Esophagus squamous epithelium (tissue), 5 donors: ENCODE measurements at regions not wholly inside any gene's neighbourhood (a gene's known extent, or its start where the extent isn't known, plus 50 kb on each side); places are given as distances from the start of the nearest gene placed in this dataset.
A peak's percentile ranks its signal among the peaks of the same experiment; 100 is the strongest.
"Not testable (repeated sequence)": the region's sequence is repeated elsewhere in the genome, so short reads cannot be mapped to it uniquely, and the experiment has no call there.

ENCODE experiments used
- DNase-seq: peaks from one replicate; lab custom pipeline; 2025; lab: John Stamatoyannopoulos, UW
- H3K27ac ChIP-seq, 4 donors: fragments of 200-600 bp; sonication (generic); one replicate each; pipeline ENCODE4 v1.5.1; 2016 to 2019; ENCODE audit warnings: mild to moderate bottlenecking in 1 of 4
- H3K27me3 ChIP-seq, 4 donors: fragments of 200-600 bp; sonication (generic); 1 replicate in 3 of 4; 2 replicates in 1 of 4; pipeline versions ENCODE4 v1.5.1 to v1.6.0; 2017 to 2021; ENCODE audit warnings: antibody characterized with exemption in 1 of 4
- H3K36me3 ChIP-seq, 3 donors: fragments of 200-600 bp; sonication (generic); one replicate each; pipeline ENCODE4 v1.5.1; 2016 to 2019
- H3K4me1 ChIP-seq, 3 donors: fragments of 200-600 bp; sonication (generic); one replicate each; pipeline ENCODE4 v1.5.1; 2017 to 2019
- H3K4me3 ChIP-seq, 4 donors: fragments of 200-600 bp; sonication (generic); 1 replicate in 3 of 4; 2 replicates in 1 of 4; pipeline ENCODE4 v1.5.1; 2016 to 2019; ENCODE audit warnings: mild to moderate bottlenecking in 2 of 4, moderate library complexity in 1 of 4
- H3K9me3 ChIP-seq, 3 donors: fragments of 200-600 bp; sonication (generic); one replicate each; pipeline ENCODE4 v1.5.1; 2016 to 2019
- POLR2A ChIP-seq, 4 donors: fragments of 450-650 bp; IDR thresholded peaks; one replicate each; pipeline ENCODE4 v1.6.1; 2017; ENCODE audit warnings: antibody characterized with exemption in 4 of 4, mild to moderate bottlenecking in 4 of 4, moderate library complexity in 3 of 4
- WGBS, 2 donors: methylation state at CpG; one replicate each; pipeline ENCODE4 v1.1.5; 2018; 5-methylcytosine and 5-hydroxymethylcytosine counted together
- intact Hi-C: fragments of 100-400 bp; cut with DNase I; formaldehyde crosslinking; loops from one replicate; pipeline ENCODE4 v1.15.0; 2022
- TF ChIP-seq, protein P1 (sequence below), 6 experiments: fragments of 450-650 bp in 4 of 6; fragments of 200-600 bp in 2 of 6; sonication (generic) in 2 of 6; IDR thresholded peaks; one replicate each; pipeline ENCODE4 v1.5.1; 2016 to 2019; ENCODE audit warnings: antibody characterized with exemption in 6 of 6, mild to moderate bottlenecking in 4 of 6, moderate library complexity in 4 of 6
- donor health status: DM: yes; HTN: yes; CAD: no.

GRCh38 chr3:13233487-13234485 is 160.6 kb upstream of the IQSEC1 start:
- intact Hi-C loops: no loop called here
- 47 to 58% methylated on average over 11 to 13 of the region's 18 CpGs for WGBS, 2 donors
- Histone ChIP-seq H3K27ac (no peak overlapping the region), H3K4me3 (no peak overlapping the region), H3K27me3 (peaks cover 0 to 49% (median 0%) of the 10 kb centered on the region in 4 donors), H3K4me1 (peaks cover 0 to 14% (median 14%) of the 10 kb centered on the region in 3 donors), H3K36me3 (no peaks in the 10 kb centered on the region), H3K9me3 (no peaks in the 10 kb centered on the region)
- no peak for TF ChIP-seq POLR2A (IDR thresholded peaks at IDR 0.05)
- TF ChIP-seq, protein P1, sequence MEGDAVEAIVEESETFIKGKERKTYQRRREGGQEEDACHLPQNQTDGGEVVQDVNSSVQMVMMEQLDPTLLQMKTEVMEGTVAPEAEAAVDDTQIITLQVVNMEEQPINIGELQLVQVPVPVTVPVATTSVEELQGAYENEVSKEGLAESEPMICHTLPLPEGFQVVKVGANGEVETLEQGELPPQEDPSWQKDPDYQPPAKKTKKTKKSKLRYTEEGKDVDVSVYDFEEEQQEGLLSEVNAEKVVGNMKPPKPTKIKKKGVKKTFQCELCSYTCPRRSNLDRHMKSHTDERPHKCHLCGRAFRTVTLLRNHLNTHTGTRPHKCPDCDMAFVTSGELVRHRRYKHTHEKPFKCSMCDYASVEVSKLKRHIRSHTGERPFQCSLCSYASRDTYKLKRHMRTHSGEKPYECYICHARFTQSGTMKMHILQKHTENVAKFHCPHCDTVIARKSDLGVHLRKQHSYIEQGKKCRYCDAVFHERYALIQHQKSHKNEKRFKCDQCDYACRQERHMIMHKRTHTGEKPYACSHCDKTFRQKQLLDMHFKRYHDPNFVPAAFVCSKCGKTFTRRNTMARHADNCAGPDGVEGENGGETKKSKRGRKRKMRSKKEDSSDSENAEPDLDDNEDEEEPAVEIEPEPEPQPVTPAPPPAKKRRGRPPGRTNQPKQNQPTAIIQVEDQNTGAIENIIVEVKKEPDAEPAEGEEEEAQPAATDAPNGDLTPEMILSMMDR (IDR thresholded peaks at IDR 0.05): no peak
- DNase-seq: no peak

DNA sequence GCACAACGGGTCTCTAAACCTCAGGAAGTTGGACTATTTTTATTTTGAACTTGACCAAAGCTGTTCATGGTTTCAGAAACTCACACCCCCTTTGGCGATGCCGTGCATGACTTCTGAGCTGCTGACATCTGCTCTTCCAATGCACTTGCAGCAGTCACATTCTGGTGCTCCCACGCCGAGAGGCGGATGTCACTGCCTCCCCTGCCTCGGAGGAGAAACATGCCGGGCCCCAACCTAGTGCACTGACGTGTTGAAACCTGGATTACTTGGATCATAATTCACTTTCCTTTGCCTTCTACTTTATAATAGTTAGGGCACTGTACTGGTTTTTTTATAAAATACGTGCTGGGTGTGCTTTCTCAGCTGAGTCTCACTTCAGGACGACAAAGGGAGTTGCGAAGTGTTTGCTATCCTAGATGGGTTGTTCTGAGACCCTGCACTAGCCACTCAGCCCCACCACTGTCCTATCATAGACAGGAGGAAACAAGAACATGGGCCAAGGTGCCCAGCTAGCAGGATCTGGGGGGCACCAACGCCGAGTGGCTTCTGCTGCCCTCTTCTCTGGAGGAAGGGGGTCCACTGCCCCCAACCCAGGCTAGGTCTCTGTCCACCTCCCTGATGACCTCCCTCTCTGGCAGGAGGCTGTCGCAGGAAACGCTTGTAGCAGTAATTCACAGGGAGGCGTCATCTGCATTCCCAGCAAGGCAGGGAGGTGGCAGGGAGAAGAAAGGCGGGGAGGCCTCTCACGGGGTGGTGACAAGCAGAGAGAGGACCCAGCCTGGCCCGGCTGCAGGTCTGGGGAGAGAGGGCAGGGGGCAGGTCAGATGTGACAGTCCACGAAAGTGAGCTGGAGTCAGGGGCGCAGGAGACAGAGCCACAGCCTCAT is 158.8 kb upstream of the IQSEC1 start:
- no peak overlapping the region for H3K27ac ChIP-seq
- peaks cover 0 to 49% (median 0%) of the 10 kb centered on the region in 4 donors for H3K27me3 ChIP-seq
- H3K9me3 ChIP-seq: no peaks in the 10 kb centered on the region
- TF ChIP-seq, protein P1 (IDR thresholded peaks at IDR 0.05): no peak
- TF ChIP-seq POLR2A (IDR thresholded peaks at IDR 0.05): no peak
- H3K4me3 ChIP-seq: no peak overlapping the region
- no peak for DNase-seq
- intact Hi-C loops: no loop called here
- peaks cover 0 to 14% (median 14%) of the 10 kb centered on the region in 3 donors for H3K4me1 ChIP-seq
- WGBS, 2 donors: 31 to 51% methylated on average over 13 to 14 of the region's 22 CpGs
- H3K36me3 ChIP-seq: no peaks in the 10 kb centered on the region

DNA sequence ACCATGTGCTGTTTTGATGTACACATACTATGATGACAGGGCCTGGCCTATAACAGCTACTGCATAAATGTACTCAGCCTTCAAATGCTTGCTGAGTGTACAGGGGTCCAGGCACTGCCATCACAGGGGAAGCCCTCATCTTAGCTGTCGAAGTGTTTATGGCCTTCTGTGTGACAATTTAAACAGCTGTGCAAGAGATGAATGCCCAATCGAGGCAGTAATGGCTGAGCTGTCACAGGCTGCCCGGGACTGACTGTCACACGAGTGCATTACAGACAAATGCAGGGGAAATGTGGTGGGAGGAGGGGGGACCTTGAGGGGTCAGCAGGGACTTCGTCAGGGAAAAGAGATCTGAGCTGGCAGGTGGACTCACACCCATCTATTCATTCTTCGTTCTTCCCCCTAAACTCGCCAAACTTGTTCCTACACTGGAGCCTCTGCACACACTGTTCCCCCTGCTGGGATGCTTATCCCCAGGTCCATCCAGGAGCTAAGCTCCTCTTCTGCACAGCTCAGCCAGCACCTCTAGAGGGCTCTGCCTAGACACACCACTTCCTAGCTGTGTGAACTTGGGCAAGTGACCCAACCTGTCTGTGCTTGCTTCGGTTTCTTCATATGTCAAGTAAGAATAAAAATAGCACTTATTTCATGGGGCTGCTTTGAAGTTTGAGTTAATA is 156.2 kb upstream of the IQSEC1 start:
- no peak for DNase-seq
- Histone ChIP-seq H3K27me3 (peaks cover 0 to 23% (median 0%) of the 10 kb centered on the region in 4 donors), H3K36me3 (no peaks in the 10 kb centered on the region), H3K4me3 (no peak overlapping the region), H3K27ac (no peak overlapping the region), H3K9me3 (no peaks in the 10 kb centered on the region), H3K4me1 (peaks cover 0 to 7% (median 4%) of the 10 kb centered on the region in 3 donors)
- intact Hi-C loops: no loop called here
- TF ChIP-seq POLR2A (IDR thresholded peaks at IDR 0.05): no peak
- TF ChIP-seq, protein P1 (IDR thresholded peaks at IDR 0.05): peak in 5 of 6 experiments; percentile 14 to 74 (median 34)
- 32 to 45% methylated on average over 6 to 8 of the region's 8 CpGs for WGBS, 2 donors

DNA sequence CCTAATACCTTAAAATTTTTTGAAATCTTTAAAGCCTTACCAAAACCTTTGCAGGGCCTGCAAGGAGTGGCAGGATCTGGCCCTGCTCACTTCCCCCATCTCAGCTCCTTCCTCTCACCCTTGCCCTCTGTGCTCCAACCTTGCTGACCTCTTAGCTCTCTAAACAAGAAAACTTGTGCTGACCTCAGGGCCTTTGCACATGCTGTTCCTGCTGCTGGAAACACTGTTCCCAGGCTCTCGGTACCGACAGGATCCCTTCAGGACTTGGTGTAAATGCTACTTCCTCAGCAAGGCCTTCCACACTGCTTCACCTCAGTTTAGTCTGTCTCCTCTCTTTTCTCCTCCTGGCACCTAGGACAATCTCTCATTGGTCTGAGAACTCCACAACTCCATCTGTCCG is 155.4 kb upstream of the IQSEC1 start:
- TF ChIP-seq POLR2A (IDR thresholded peaks at IDR 0.05): no peak
- TF ChIP-seq, protein P1 (IDR thresholded peaks at IDR 0.05): no peak
- no peak overlapping the region for H3K4me3 ChIP-seq
- H3K27me3 ChIP-seq: peaks cover 0 to 15% (median 0%) of the 10 kb centered on the region in 4 donors
- H3K27ac ChIP-seq: no peak overlapping the region
- WGBS, 2 donors: 78 to 81% methylated on average over 3 of the region's 3 CpGs
- H3K36me3 ChIP-seq: no peaks in the 10 kb centered on the region
- intact Hi-C loops: no loop called here
- peaks cover 0 to 3% (median 0%) of the 10 kb centered on the region in 3 donors for H3K4me1 ChIP-seq
- no peaks in the 10 kb centered on the region for H3K9me3 ChIP-seq
- DNase-seq: no peak

- 84 to 86% methylated on average over 8 to 12 of the region's 12 CpGs for WGBS, 2 donors
- intact Hi-C loops: not testable (repeated sequence)
Observed at GRCh38 chr3:13228169-13228568, 154.9 kb upstream of the IQSEC1 start.

More at GRCh38 chr3:13228169-13228568, 154.9 kb upstream of the IQSEC1 start:
- not testable (repeated sequence) for H3K4me3 ChIP-seq, H3K36me3 ChIP-seq, H3K4me1 ChIP-seq, H3K9me3 ChIP-seq, DNase-seq, H3K27ac ChIP-seq
- peaks cover 0 to 11% (median 0%) of the 10 kb centered on the region in 4 donors for H3K27me3 ChIP-seq
